Activated naive CD4-positive, alpha-beta T cell treated with anti-CD3 and anti-CD28 coated beads, Interleukin-2, amount 50 U/mL, for 16 hours (primary cell): ENCODE measurements at regions not wholly inside any gene's neighbourhood (a gene's known extent, or its start where the extent isn't known, plus 50 kb on each side); places are given as distances from the start of the nearest gene placed in this dataset.
"Not testable (repeated sequence)": the region's sequence is repeated elsewhere in the genome, so short reads cannot be mapped to it uniquely, and the experiment has no call there.

Experiments used
- DNase-seq: peaks from one replicate; pipeline ENCODE4 v3.0.0-alpha.2; 2020

DNA sequence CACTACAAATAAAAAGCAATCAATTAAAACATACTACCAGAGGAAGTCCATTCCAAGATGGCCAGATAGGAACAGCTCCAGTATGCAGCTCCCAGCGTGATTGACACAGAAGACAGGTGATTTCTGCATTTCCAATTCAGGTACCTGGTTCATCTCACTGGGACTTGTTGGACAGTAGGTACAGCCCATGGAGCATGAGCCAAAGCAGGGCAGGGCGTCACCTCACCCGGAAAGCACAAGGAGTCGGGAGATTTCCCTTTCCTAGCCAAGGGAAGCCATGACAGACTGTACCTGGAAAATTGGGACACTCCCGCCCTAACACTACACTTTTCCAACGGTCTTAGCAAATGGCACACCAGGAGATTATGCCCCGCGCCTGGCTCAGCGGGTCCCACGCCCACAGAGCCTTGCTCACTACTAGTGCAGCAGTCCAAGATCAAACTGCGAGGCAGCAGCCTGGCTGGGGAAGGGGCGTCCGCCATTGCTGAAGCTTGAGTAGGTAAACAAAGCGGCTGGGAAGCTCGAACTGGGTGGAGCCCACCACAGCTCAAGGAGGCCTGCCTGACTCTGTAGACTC, 106.0 kb downstream of the BUD13 start:
- DNase-seq: not testable (repeated sequence)

DNA sequence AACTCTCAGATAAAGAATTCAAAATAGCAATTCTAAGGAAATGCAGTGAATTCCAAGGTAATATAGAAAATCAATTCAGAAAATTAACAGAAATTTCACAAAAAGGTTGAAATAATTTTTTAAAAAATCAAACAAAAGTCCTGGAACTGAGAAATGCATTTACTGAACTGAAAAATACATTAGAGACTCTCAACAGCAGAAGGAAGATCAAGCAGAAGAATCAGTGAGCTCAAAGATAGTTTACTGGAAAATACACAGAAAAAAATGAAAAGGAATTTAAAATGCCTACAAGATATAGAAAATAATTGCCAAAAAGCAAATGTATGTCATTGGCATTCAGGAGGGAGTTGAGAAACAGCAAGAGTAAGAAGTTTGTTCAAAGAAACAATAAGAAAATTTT, 107.3 kb downstream of the BUD13 start:
- no peak for DNase-seq

DNA sequence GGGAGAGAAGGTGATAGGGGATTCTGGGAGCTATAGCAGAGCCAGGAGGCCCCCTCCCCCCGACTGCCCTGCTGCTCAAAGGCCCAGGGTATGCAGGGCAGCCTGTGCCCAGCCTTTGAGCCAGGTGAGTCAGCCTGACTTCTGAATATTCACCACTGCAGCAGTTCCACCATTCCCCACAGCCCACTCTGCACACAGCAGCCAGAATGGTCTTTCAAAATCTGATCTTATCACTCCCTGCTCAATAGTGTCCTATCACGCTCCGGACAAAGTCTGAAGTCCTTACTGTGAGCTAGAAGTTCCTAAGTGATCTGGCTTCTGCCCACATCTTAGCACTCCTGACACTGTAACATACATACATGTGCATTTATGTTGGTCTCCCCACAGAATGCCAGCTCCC, 111.7 kb downstream of the BUD13 start:
- DNase-seq: no peak

DNA sequence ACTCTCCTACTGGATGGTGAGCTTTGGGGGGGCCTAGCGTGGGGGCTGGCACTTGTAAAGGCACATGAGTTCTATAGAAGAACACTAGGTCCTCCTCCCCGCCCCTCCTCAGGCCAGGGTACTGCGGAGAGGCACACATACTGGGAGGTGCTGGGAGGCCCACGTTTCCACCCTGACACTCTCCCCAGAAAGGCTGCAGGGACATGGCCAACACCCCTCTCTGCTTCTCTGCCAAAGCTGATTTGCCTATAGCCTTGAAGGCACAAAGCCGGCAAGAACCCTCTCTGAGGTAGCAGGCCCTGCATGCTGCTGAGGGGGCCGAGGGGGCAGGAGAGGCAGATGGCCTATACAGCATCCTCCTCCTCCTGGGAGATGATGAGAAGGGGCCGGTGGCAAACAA, 112.8 kb downstream of the BUD13 start:
- no peak for DNase-seq

DNA sequence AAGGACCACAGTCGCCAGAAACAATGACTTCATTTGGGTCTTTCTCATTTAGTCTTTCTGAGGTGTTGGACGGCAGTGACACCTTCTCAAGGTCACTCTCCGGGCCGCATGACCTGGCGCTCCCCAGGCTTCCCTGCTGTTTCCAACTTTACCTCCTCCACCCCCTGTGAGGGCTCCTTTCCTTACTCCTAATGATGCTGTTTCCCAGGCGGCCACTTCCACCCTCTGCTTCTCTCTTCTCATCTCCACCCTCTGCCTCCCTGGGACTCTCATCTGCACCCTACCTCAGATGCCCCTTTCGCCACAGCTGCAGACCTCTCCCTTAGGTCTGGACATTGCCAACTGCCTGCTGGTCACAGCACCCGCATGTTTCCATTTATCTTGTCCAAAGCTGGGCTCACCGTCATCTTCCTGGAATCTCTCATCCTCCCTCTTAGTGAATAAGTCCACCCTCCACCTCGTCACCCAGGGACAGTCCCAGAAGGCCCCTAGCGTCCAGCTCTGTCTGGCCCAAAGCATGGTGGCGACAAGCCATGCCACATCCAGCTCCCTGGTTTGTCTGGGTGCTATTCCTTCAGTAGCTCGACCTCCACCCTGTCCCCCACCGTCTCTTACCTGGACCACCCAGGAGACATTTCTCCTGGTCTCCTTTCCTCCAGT, 113.8 kb downstream of the BUD13 start:
- DNase-seq: no peak

DNA sequence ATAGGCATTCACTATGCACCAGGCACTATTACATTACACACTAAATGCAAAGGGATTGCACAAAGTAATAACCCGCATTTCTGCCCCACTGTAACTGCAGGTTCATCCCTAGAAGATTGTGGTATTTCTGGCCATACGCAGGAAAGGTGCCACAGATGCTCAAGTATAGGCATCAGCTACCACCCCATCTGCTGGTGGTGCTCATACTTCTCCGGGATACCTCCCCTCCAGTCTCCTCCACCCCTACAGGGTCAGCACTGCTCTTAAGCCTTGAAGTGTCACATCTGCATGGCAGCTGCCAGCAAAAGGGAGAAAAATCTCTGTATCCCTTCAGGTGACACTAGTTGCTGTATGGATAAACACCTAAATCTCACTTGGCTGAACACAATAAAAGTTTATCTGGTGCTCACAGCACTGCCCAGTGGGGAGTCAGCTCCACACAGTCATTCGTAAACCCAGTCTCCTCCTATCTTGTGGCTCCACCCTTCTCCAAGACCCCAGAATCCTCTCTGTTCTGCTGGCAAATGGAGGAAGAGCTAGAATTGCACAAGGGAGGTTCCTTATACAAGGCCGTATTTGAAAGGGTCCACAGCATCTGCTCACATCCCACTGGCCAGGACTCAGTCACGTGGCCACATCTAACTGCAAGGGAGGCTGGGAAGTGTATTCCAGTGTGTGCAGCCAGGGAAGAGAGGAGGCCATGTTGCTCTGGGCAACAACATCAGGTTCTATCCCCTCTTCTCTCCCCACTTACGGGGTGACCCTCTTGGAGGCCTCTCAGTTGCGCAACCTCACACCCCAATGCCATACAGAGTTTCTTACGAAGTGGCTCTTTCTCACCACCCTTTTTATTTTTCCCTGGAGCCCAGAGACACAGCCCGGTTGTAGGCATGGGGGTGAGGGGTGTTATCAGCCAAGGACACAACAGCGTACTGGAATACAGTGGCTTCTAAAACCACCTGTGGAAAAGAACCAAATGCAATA, 114.7 kb downstream of the BUD13 start:
- DNase-seq: no peak

DNA sequence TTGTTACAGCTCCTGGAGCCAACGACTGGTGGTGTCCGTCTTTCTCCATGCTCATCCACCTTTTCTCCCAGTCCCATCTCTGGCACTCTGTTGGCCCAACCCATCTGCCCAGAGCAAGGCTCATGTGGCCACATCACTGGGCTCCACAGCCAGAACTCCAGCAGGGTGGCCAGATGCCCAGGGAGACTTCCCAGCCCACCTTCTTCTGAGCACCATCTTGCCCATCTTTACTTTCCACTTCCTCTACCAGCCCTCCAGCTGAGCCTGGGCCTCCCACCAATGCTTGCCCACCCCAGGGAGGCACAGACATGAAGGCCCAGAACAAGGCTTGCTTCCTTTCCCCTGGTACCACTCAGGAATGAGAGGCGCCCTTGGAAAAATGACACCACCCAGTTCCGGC, 116.8 kb downstream of the BUD13 start:
- no peak for DNase-seq

DNA sequence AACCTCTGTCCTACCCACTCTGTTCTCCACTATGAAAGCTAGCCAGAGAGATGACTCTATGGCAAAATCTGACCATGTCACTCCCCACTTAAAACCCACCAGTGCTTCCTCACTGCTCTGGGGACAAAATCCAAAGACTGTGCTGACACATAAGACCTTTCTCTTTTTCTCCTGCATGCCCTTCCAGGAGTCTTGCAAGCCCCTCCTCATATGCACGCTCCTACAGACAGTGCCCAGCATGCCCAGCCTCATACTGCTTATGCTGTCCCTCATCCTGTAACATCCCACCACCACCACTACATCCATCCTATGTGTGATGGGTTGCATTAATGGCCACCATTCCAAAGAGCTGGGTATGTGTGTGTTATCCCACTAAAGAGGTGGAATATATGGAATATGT, 118.3 kb downstream of the BUD13 start:
- no peak for DNase-seq

DNA sequence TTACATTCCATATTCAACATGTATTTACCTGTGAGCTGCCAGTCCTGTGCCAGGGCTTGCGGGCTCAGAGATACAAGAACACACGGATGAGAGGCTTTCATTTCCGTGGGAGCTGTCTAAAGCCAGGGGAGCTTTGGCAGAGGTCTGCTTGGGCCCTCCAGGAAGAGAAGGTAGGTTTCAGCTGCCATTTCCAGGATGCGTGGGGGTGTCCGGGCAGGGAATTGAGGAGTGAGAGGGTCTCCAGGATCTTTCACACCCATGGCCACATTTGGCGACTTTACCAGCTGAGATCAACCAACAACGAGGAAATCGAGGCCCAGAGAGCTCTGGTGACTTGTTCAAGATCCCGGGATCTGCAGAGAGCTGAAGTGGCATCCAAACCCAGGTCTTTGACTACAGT, 119.6 kb downstream of the BUD13 start:
- DNase-seq: no peak

DNA sequence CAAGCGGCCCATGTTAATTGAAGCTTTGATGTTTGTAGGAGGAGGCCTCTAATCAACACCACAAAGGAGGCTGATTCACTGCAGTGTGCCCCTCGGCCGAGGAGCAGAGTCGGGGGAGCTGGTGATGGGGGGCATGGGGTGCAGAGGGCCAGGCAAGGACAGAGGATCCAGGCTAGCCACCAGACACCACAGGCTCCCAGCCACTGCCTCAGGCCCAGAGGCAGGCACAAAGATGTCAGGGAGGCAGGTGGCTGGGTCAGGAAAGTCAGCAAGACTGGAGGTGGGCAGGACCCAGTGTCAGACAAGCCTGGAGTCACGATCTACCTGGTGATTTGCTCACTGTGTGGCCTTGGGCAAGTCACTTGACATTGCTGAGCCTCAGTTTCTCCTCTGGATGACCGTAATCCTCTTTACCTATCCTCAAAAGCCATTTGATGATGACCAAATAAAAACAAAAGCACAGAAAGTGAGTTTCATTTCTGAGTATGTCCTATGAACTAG, 121.0 kb downstream of the BUD13 start:
- no peak for DNase-seq

DNA sequence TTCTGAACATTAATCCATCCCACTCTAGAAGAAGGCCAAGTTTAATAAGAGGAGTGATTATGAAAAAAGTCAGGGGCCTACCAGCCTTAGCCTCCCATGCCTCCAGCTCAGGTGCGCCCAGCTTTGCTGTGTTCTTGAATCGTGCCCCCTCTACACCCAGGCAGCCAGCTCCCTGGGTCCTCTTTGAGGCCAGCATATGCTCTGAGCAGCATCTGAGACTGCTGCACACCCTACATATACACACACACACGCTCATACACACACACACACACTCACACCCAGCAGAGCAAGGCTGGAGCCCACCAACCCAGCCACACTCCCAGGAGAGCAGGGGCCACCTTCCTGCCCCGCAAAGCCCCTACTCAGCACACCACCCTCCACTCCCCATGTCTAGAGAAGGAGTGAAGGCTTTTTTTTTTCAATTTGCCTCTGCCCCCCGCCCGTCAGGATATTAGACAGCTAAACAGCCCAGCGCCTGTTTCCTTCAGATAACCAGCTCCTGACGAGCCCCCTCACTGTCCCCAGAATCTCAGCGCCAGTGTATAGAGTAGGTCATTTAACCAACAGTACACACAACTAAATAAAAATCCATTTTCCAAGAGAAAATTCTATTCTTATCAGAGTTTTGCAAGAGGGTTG, 121.6 kb downstream of the BUD13 start:
- DNase-seq: no peak

DNA sequence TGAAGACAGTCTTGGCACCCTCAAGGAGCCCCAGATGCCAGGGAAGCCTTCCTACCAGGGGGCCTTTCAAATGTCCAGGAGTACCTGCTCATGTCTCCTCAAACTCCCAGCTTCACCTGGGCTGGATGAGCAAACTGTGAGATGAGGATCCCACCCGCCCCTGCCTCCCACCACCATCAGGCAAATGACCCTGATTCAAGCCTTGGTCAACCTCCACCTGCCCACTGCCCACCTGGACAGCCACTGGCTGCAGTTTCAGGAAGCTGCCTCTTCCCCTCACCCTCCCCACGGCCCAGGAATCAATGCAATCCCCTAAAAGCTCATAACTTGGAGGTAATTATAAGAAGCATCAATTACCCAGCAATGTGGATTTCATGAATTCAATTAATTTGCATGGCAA, 122.7 kb downstream of the BUD13 start:
- DNase-seq: no peak

DNA sequence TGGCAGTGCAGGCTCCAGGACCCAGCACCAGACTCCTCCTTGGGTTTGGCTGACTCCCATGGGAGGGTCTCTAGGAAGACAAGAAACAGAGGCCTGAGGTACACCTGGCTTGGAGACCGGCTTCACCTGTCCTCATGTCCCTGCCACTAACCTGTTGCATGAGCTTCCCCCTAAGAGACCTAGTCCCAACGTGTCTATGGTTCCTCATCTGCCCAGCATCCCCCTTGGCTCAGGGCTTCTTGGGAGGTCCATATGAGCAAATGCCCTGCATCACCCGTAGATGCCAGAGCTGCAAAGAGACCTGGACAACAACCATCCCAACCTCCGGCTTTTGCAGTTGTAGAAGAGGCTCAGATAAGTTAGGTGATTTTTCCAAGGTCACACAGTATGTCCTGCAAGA, 123.5 kb downstream of the BUD13 start:
- no peak for DNase-seq

DNA sequence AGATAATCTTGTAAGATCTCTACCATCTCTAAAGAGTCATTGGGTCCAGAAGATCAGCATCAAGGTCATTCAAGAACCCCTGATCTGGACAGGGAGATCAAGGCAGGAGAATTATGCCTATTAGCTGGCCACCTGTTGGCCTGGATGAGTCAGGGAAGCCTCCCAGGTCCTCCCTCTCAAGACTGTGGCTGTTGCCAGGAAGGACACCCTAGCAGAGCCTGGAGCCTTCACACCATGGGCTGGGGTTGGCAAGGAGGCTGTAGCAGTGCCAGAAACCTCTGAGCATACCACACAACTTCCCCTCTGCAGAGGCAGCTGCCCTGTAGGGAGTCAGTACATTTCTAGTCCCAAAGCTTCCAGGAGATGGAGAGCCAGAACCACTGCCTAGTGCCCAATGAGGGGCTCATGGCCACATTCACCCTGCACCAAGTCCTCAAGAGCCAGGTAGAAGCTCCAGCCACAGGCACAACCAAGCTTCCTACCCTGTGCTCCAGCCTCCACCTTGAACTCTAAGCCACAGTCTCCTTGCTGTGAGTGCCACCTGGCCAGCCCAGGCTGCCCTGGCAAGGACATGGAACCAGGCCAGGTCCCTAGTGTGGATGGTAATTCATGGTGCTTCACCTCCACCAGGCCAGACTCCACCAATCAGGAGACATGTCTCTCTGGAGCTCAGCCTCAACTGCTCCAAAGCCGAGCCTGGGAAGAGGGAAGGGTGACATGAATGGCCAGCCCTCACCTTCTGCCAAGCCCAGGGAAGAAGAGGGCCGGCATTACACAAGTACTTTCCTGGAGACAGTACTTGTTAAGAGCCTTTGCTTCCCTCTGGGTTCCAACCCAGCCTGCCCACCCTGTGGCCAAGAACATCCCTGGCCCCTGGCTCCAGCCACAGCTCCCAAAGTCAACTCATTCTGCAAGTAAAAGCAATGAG, 124.3 kb downstream of the BUD13 start:
- DNase-seq: no peak

DNA sequence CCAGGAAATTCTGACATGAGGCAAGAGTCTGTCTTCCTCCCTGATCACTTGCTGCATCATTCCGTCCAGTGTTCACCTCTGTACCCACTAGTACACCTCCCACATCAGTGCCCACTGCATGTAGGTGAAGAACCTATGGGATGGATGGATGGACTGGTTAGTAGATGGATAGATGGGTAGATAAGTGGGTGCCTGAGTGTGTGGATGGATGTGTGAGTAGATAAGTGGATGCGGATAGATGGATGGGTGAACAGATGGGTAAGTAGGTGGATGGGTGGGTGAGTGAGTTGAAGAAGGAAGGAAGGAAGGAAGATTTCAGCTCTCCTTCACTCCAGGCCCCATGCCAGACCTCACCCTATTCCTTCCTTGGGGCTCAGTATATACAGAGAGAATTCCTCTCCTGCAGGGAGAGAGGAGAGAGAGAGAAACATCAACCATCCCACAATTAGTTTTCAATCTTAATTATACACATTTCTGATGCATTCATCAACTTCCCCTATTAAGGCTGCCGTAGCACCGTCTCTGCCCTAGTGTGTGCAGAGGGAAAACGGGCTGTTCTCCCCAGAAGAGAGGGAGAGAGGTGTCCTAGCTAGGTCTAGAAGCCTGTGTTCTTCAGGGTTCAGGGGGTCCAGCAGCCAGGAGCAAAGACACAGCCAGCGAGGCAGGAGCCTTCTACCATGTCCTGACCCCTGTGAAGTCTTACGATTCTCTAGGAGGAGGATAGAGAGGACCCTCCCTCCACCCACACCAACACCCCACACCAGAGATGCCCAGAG, 125.3 kb downstream of the BUD13 start:
- no peak for DNase-seq

DNA sequence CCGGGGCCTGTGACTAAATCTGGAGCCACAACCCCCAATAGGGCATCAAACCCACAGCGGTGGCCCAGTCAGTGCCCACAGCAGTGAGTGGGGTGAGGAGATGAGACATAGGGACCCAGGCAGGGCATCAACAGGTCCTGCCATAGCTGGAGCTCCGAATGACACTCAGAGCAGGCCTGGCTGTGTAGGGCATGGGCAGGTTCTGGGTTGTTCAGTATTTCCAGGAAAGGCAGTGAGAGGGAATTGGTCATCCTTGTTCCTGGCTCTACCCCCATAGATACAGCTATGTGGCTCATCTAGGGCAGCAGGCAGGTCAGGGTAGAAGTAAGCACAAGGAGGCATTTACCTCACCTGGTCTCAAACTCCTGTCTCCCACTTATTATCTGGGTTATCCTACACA, 126.6 kb downstream of the BUD13 start:
- no peak for DNase-seq

DNA sequence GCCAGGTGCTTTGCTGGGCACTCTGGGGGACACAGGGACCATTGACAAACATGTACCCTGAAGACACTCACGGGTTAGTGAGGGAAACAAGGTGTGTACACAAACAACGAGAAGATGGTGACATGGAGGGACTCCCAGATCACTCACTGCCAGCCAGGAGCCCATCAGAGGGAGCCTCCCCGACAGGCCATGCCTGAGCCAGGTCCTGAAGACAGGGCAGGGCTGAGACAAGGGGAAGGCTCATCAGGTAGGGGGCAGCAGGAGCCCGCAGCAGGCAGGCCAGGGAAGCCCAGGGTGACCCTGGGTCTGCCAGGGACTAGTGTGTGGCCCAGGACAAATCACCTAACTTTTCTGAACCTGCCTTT, 127.9 kb downstream of the BUD13 start:
- DNase-seq: no peak

DNA sequence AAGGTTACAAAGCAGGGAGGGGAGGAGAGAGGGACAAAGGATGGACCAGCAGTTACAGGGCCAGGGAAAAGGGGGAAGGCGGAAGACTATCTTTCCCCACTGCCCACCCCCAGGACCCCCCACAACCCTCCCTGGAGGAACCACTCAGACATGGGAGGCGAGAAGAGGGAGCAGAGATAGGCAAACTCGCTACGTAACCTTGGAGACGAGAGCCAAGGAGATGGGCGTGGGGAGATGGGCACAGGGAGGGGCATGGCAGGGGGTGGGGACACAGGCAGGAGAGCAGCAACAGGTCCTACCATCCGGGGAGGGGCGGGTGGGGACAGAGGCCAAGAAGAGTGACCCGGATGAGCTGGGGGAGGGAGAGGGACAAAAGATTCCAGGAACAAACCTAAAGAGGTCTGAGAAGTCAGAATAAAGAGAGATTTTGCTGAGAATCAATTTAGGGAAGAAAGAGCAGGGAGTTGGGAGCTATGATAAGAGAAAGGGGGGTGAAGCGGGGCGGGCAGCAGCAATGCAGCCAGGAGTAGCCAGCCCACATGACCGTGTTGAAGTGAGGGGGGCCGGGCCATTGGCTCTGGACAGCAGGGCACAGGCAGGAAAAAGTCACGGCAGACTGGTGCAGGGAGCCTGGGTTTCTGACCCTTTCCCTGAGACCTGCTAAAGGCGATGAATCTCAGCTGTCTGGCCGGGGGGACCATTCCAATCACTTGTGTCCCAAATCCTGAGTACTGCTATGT, 128.4 kb downstream of the BUD13 start:
- no peak for DNase-seq

DNA sequence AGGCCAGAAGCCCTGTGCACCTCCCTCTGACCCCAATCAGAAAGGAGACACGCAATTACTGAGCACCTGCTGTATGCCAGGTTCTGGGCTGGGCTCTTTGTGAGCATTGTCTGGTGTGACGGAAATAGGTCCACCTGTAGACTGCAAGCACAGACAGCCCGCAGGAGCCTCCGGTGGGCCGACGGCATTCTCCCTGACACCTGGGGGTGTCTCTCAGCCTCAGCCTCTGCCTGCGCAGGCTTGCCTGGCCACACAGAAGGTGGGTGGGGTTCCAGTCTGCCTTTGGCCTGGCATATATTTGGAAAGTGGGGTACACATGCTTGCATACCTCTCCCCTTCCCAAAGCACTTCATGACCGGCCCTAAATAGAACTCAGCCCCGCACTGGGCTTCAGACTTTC, 129.3 kb downstream of the BUD13 start:
- no peak for DNase-seq

DNA sequence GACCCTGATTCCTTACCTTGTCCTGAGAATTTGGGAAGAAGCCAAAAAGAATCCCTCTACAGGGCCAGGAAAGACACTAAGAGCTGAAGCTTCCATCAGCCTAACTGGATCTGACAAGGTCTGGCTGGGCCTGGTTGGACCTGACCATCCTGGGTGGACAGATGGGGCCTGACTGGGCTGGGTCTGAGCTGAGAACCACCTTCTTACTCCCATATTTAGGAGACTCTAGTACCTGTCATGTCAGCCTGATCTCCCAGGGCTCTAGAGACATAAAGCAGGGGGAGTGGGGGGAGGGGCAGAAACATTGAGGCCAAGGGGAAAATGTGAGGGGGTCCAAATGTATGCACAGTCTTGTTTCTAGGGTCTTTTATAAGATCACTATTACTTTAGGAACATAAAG, 129.9 kb downstream of the BUD13 start:
- no peak for DNase-seq

DNA sequence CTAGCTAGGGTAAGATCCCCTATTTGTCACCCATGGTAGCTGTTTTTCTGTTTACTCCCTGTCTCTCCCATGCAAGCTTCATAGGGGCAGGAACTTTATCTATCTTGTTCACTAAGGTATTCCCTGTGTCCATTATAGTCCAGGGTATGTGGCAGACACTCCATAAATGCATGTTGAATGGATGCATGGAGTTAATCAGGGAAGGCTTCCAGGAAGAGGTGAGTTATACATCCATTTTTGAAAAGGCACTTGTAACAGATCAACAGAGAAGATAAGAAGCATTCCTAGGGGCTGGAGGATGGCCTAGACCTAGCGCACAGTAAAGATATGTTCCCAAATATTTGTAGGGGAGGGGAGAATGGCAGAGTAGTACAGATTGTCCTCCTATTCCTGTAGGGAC, 130.3 kb downstream of the BUD13 start:
- DNase-seq: no peak
